HCT116 (cell line): ENCODE measurements at regions not wholly inside any gene's neighbourhood (a gene's known extent, or its start where the extent isn't known, plus 50 kb on each side); places are given as distances from the start of the nearest gene placed in this dataset.

Source experiments
- EZH2 ChIP-seq: fragments of 200-600 bp; sonication (generic); IDR thresholded peaks from 2 replicates; pipeline ENCODE4 v1.6.1; 2017; ENCODE audit warnings: antibody characterized with exemption, mixed run types
- POLR2A ChIP-seq: IDR thresholded peaks from 2 replicates; pipeline ENCODE4 v1.7.0; 2011; ENCODE audit warnings: borderline replicate concordance; ENCODE audit not compliant: insufficient read depth, insufficient read length; ENCODE audit errors: extremely low read depth
- POLR2AphosphoS5 ChIP-seq: IDR thresholded peaks from 2 replicates; pipeline ENCODE4 v1.6.1; 2011; ENCODE audit warnings: mild to moderate bottlenecking, low read depth, low read length, moderate library complexity
- TCF7L2 ChIP-seq: IDR thresholded peaks from 2 replicates; pipeline ENCODE4 v1.7.0; 2011; ENCODE audit warnings: borderline replicate concordance, inconsistent platforms; ENCODE audit not compliant: insufficient read depth, insufficient read length; ENCODE audit errors: extremely low read depth
- ZNF274 ChIP-seq: fragments of 200-500 bp; sonication (Bioruptor generic); IDR thresholded peaks from 2 replicates; pipeline ENCODE4 v1.6.1; 2014; ENCODE audit warnings: mild to moderate bottlenecking, low read depth, low read length, inconsistent platforms
- TF ChIP-seq, protein P1 (sequence below): IDR thresholded peaks from 2 replicates; pipeline ENCODE4 v1.6.1; 2012; ENCODE audit warnings: low read depth
- TF ChIP-seq, protein P2 (sequence below), 3 experiments: fragments of 200-600 bp in 1 of 3; sonication (generic) in 1 of 3; IDR thresholded peaks in 2 of 3; conservative IDR thresholded peaks in 1 of 3; 2 replicates each; pipeline ENCODE4 v1.5.1; 2012 to 2017; ENCODE audit warnings: low read depth in 2 of 3, low read length in 2 of 3, antibody characterized with exemption in 1 of 3, borderline replicate concordance in 1 of 3, control low read depth in 1 of 3, mild to moderate bottlenecking in 1 of 3, mixed read lengths in 1 of 3, mixed run types in 1 of 3, moderate library complexity in 1 of 3; ENCODE audit not compliant: insufficient read depth in 1 of 3

DNA sequence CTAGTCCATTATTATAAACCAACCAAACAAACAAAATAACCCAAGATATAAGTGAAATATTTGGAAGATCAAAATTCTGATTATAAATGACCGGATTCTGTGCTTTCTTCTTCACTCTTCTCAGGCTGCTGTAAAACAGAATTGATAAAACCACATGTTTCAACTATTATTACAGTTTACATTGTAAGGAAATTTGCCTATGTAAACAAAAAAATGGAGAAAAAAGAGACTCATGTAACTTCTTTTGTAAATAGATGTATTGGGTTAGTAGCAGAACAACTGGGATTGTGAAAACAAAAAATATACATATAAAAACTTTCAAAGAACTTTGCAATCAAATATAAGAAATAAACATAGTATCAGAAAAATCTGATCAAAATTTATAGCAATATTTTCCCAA, 295.2 kb upstream of the CCDC179 start:
- TF ChIP-seq, protein P1, sequence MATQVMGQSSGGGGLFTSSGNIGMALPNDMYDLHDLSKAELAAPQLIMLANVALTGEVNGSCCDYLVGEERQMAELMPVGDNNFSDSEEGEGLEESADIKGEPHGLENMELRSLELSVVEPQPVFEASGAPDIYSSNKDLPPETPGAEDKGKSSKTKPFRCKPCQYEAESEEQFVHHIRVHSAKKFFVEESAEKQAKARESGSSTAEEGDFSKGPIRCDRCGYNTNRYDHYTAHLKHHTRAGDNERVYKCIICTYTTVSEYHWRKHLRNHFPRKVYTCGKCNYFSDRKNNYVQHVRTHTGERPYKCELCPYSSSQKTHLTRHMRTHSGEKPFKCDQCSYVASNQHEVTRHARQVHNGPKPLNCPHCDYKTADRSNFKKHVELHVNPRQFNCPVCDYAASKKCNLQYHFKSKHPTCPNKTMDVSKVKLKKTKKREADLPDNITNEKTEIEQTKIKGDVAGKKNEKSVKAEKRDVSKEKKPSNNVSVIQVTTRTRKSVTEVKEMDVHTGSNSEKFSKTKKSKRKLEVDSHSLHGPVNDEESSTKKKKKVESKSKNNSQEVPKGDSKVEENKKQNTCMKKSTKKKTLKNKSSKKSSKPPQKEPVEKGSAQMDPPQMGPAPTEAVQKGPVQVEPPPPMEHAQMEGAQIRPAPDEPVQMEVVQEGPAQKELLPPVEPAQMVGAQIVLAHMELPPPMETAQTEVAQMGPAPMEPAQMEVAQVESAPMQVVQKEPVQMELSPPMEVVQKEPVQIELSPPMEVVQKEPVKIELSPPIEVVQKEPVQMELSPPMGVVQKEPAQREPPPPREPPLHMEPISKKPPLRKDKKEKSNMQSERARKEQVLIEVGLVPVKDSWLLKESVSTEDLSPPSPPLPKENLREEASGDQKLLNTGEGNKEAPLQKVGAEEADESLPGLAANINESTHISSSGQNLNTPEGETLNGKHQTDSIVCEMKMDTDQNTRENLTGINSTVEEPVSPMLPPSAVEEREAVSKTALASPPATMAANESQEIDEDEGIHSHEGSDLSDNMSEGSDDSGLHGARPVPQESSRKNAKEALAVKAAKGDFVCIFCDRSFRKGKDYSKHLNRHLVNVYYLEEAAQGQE = no peak
- TF ChIP-seq, protein P2, sequence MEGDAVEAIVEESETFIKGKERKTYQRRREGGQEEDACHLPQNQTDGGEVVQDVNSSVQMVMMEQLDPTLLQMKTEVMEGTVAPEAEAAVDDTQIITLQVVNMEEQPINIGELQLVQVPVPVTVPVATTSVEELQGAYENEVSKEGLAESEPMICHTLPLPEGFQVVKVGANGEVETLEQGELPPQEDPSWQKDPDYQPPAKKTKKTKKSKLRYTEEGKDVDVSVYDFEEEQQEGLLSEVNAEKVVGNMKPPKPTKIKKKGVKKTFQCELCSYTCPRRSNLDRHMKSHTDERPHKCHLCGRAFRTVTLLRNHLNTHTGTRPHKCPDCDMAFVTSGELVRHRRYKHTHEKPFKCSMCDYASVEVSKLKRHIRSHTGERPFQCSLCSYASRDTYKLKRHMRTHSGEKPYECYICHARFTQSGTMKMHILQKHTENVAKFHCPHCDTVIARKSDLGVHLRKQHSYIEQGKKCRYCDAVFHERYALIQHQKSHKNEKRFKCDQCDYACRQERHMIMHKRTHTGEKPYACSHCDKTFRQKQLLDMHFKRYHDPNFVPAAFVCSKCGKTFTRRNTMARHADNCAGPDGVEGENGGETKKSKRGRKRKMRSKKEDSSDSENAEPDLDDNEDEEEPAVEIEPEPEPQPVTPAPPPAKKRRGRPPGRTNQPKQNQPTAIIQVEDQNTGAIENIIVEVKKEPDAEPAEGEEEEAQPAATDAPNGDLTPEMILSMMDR (IDR thresholded peaks at IDR 0.05 in 2 of 3, conservative IDR thresholded peaks at IDR 0.05 in 1 of 3; ENCODE audit: borderline replicate concordance in 1 of 3, insufficient read depth in 1 of 3, low read depth in 2 of 3, low read length in 2 of 3) = no peak
- no peak for TF ChIP-seq EZH2
- no peak for TF ChIP-seq POLR2AphosphoS5
- no peak for TF ChIP-seq ZNF274
- no peak for TF ChIP-seq TCF7L2
- no peak for TF ChIP-seq POLR2A
